OCI-LY1 (cell line): ENCODE measurements at regions not wholly inside any gene's neighbourhood (a gene's known extent, or its start where the extent isn't known, plus 50 kb on each side); places are given as distances from the start of the nearest gene placed in this dataset.

Experiments
- H2AFZ ChIP-seq: fragments of 200-600 bp; sonication (generic), shearing (Covaris generic); 2 replicates; pipeline ENCODE4 v1.6.0; 2014; ENCODE audit warnings: antibody characterized with exemption, mild to moderate bottlenecking, low read length
- H3F3A ChIP-seq: fragments of 200-600 bp; sonication (generic), shearing (Covaris generic); 2 replicates; pipeline ENCODE4 v1.6.0; 2014; ENCODE audit warnings: mild to moderate bottlenecking, antibody characterized with exemption, low read length, moderate library complexity; ENCODE audit not compliant: insufficient read depth
- H3K27ac ChIP-seq: fragments of 200-600 bp; sonication (generic); 2 replicates; pipeline ENCODE4 v1.5.1; 2014; ENCODE audit warnings: low read length, mixed run types, mild to moderate bottlenecking, low read depth; ENCODE audit not compliant: poor library complexity, severe bottlenecking
- H3K27me3 ChIP-seq: fragments of 200-600 bp; sonication (generic); 2 replicates; pipeline ENCODE4 v1.6.0; 2014; ENCODE audit warnings: antibody characterized with exemption, mild to moderate bottlenecking, low read length, moderate library complexity; ENCODE audit not compliant: insufficient read depth
- H3K36me3 ChIP-seq: fragments of 200-600 bp; sonication (generic); 2 replicates; pipeline ENCODE4 v1.6.1; 2014; ENCODE audit warnings: mild to moderate bottlenecking, antibody characterized with exemption, low read length, moderate library complexity, mixed read lengths; ENCODE audit not compliant: insufficient read depth
- H3K4me1 ChIP-seq: fragments of 200-600 bp; sonication (generic); 2 replicates; pipeline ENCODE4 v1.5.1; 2014; ENCODE audit warnings: mild to moderate bottlenecking, low read length, moderate library complexity; ENCODE audit not compliant: insufficient read depth, severe bottlenecking
- H3K4me2 ChIP-seq: fragments of 200-600 bp; sonication (generic), shearing (Covaris generic); 2 replicates; pipeline ENCODE4 v1.6.1; 2014; ENCODE audit warnings: low read length
- H3K4me3 ChIP-seq: fragments of 200-600 bp; sonication (generic); 2 replicates; pipeline ENCODE4 v1.5.1; 2014; ENCODE audit warnings: low read length, low read depth, mild to moderate bottlenecking, mixed read lengths; ENCODE audit not compliant: poor library complexity, severe bottlenecking
- H3K79me2 ChIP-seq: fragments of 200-600 bp; shearing (Covaris generic); 2 replicates; pipeline ENCODE4 v1.6.1; 2016; ENCODE audit warnings: mixed run types, low read length, mixed read lengths; ENCODE audit not compliant: insufficient read depth
- H3K9ac ChIP-seq: fragments of 200-600 bp; sonication (generic), shearing (Covaris generic); 2 replicates; pipeline ENCODE4 v1.6.1; 2014; ENCODE audit warnings: mild to moderate bottlenecking, low read length, mixed read lengths
- H3K9me2 ChIP-seq: fragments of 200-600 bp; sonication (generic), shearing (Covaris generic); 2 replicates; pipeline ENCODE4 v1.6.1; 2014; ENCODE audit warnings: low read depth, mild to moderate bottlenecking, low read length, mixed read lengths
- H3K9me3 ChIP-seq: fragments of 200-600 bp; shearing (Covaris generic); 2 replicates; pipeline ENCODE4 v1.6.1; 2014; ENCODE audit warnings: low read length, mixed read lengths
- H4K20me1 ChIP-seq: fragments of 200-600 bp; sonication (generic), shearing (Covaris generic); 2 replicates; pipeline ENCODE4 v1.6.0; 2016; ENCODE audit warnings: mild to moderate bottlenecking, low read length; ENCODE audit not compliant: insufficient read depth
- CTCF ChIP-seq: fragments of 200-600 bp; sonication (generic), shearing (Covaris generic); IDR thresholded peaks from 2 replicates; pipeline ENCODE4 v1.5.1; 2017; ENCODE audit warnings: mild to moderate bottlenecking, antibody characterized with exemption, low read length, moderate library complexity, mixed read lengths
- EZH2 ChIP-seq: fragments of 200-600 bp; sonication (generic), shearing (Covaris generic); IDR thresholded peaks from 2 replicates; pipeline ENCODE4 v1.8.0; 2017; ENCODE audit warnings: borderline replicate concordance, mixed run types, mild to moderate bottlenecking, antibody characterized with exemption, low read length, moderate library complexity, mixed read lengths

DNA sequence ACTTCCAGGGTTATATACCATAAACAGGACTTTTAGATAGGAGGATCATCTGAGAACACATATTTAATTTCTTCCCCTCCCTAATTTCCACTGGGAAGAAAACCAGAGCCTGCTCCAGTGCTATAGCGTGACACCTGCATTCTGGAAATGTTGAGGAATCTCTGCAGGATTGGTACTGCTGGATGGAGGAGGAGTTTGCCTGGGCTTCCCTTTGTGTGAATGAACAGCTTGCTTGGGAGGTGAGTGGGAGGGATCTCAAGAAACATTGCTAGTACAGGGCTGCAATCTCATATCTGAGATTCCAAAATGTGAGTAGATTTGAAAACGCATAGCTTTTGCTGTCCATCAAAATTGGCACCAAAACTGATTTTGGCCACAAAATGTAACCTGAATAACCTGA is 295.9 kb upstream of the RGMA start:
- no peak overlapping the region for H2AFZ ChIP-seq
- H3K79me2 ChIP-seq, result no peaks in the 10 kb centered on the region
- H3K36me3 ChIP-seq, result no peaks in the 10 kb centered on the region
- TF ChIP-seq CTCF (no peak), EZH2 (no peak)
- no peaks in the 10 kb centered on the region for H3F3A ChIP-seq
- H3K27ac ChIP-seq, result no peak overlapping the region
- no peaks in the 10 kb centered on the region for H3K27me3 ChIP-seq
- H3K9me3 ChIP-seq, result no peaks in the 10 kb centered on the region
- no peak overlapping the region for H3K4me3 ChIP-seq
- no peaks in the 10 kb centered on the region for H4K20me1 ChIP-seq
- no peaks in the 10 kb centered on the region for H3K9me2 ChIP-seq
- no peak overlapping the region for H3K9ac ChIP-seq
- H3K4me2 ChIP-seq, result no peak overlapping the region
- no peaks in the 10 kb centered on the region for H3K4me1 ChIP-seq

DNA sequence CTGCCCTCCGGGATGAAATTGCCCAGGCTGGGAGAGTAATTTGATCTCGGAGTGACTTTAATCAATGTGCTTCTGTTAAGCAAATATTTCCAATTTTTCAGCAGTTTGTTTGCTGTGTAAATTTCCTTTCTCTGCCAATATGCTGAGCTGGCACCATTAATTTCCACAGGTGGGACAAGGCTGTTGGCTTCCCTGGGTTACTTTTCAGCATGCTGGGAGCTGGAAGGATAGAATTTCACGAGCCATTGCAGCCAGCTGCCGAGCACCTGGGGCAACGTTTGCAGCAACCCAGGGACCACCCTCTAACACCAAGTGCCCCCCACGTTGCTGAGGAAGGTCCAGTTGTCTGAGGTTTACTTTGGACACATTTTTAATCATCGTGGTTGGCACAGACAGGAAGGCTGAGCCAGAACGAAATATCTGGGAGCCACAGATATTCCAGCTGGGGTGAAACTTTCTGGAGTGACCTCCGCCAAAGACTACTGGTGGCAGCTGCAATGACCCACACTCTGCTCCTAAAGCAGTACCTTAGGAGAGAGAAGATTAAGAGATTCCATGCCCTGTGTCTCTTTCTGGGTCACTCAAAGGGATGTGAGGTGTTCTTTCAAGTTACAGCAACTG is 293.3 kb upstream of the RGMA start:
- no peak for TF ChIP-seq CTCF
- no peak for TF ChIP-seq EZH2
- no peaks in the 10 kb centered on the region for H3K4me1 ChIP-seq
- H4K20me1 ChIP-seq, result no peaks in the 10 kb centered on the region
- no peaks in the 10 kb centered on the region for H3K9me3 ChIP-seq
- H3K9me2 ChIP-seq, result no peaks in the 10 kb centered on the region
- no peak overlapping the region for H3K27ac ChIP-seq
- no peak overlapping the region for H3K4me2 ChIP-seq
- no peak overlapping the region for H3K4me3 ChIP-seq
- no peaks in the 10 kb centered on the region for H3K27me3 ChIP-seq
- no peaks in the 10 kb centered on the region for H3K79me2 ChIP-seq
- H3K9ac ChIP-seq, result no peak overlapping the region
- no peaks in the 10 kb centered on the region for H3F3A ChIP-seq
- H2AFZ ChIP-seq, result no peak overlapping the region
- no peaks in the 10 kb centered on the region for H3K36me3 ChIP-seq

DNA sequence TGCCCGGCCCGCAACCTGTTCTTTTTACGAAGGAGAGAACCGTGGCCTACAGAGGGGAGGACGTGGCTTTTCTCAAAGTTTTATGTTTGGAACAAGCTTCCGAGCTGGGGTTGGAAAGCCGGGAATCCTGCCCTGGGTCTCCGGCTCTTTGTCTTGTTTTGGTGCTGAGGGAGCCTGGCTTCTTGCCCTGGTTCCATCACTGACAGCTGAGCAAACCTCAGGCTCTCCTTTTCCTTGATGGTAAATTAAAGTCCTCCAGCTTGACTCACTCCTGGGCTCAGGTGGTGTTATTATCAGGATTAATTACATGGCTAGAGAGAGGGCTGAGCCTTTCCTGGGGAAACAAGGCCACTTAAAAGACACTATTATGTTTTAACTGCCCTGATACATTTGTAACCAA is 289.5 kb upstream of the RGMA start:
- no peak overlapping the region for H3K9ac ChIP-seq
- H3K4me3 ChIP-seq, result no peak overlapping the region
- H3K9me3 ChIP-seq, result no peaks in the 10 kb centered on the region
- H3K36me3 ChIP-seq, result no peaks in the 10 kb centered on the region
- no peaks in the 10 kb centered on the region for H3K9me2 ChIP-seq
- H4K20me1 ChIP-seq, result no peaks in the 10 kb centered on the region
- H2AFZ ChIP-seq, result no peak overlapping the region
- no peaks in the 10 kb centered on the region for H3K4me1 ChIP-seq
- H3K4me2 ChIP-seq, result no peak overlapping the region
- H3K79me2 ChIP-seq, result no peaks in the 10 kb centered on the region
- no peak overlapping the region for H3K27ac ChIP-seq
- TF ChIP-seq EZH2, result no peak
- no peak for TF ChIP-seq CTCF
- H3F3A ChIP-seq, result no peaks in the 10 kb centered on the region
- H3K27me3 ChIP-seq, result no peaks in the 10 kb centered on the region; the same call in 1 of the 2 replicates
